ENCODE measurements at regions not wholly inside any gene's neighbourhood (a gene's known extent, or its start where the extent isn't known, plus 50 kb on each side); places are given as distances from the start of the nearest gene placed in this dataset.

GRCh38 chr11:32161293-32161692 lies 70.4 kb downstream of the RCN1 start:
- DNase-seq, result no peak

GRCh38 chr11:32162351-32162750 lies 71.5 kb downstream of the RCN1 start:
- no peak for DNase-seq

GRCh38 chr11:32162906-32163305 lies 72.0 kb downstream of the RCN1 start:
- DNase-seq, result no peak

- DNase-seq, result no peak
Measured at GRCh38 chr11:32163557-32163956, 72.7 kb downstream of the RCN1 start.

GRCh38 chr11:32164836-32165235 lies 74.0 kb downstream of the RCN1 start:
- DNase-seq, result no peak

GRCh38 chr11:32168924-32169323 lies 78.0 kb downstream of the RCN1 start:
- DNase-seq, result no peak

- DNase-seq, result no peak
Measured at GRCh38 chr11:32171445-32171844, 80.6 kb downstream of the RCN1 start.

- DNase-seq, result no peak
Measured at GRCh38 chr11:32172041-32172847, 81.4 kb downstream of the RCN1 start.

- peak in 1 of 2 donors; percentile 31 for DNase-seq
Measured at GRCh38 chr11:32172848-32173834, 82.3 kb downstream of the RCN1 start.

- DNase-seq, result no peak
Measured at GRCh38 chr11:32173977-32174376, 83.1 kb downstream of the RCN1 start.

GRCh38 chr11:32176223-32176934 lies 85.5 kb downstream of the RCN1 start:
- DNase-seq, result peak; percentile 82 to 88

GRCh38 chr11:32178692-32179091 lies 87.8 kb downstream of the RCN1 start:
- DNase-seq, result no peak

GRCh38 chr11:32183512-32183911 lies 92.6 kb downstream of the RCN1 start:
- no peak for DNase-seq

GRCh38 chr11:32184041-32184722 lies 93.3 kb downstream of the RCN1 start:
- no peak for DNase-seq

- no peak for DNase-seq
Measured at GRCh38 chr11:32184723-32185376, 94.0 kb downstream of the RCN1 start.

- no peak for DNase-seq
Measured at GRCh38 chr11:32186118-32186517, 95.2 kb downstream of the RCN1 start.

GRCh38 chr11:32187111-32187510 lies 96.2 kb downstream of the RCN1 start:
- DNase-seq, result no peak

GRCh38 chr11:32188785-32189184 lies 97.9 kb downstream of the RCN1 start:
- DNase-seq, result no peak

GRCh38 chr11:32196137-32196536 lies 105.3 kb downstream of the RCN1 start:
- DNase-seq, result no peak

GRCh38 chr11:32198053-32198452 lies 107.2 kb downstream of the RCN1 start:
- no peak for DNase-seq

- DNase-seq, result no peak
Measured at GRCh38 chr11:32200136-32200847, 109.4 kb downstream of the RCN1 start.
